VCaP (cell line): ENCODE measurements at regions not wholly inside any gene's neighbourhood (a gene's known extent, or its start where the extent isn't known, plus 50 kb on each side); places are given as distances from the start of the nearest gene placed in this dataset.

Experiments used
- H3K27ac ChIP-seq: fragments of 450-650 bp; 2 replicates; pipeline ENCODE4 v1.5.1; 2017
- CTCF ChIP-seq: fragments of 450-650 bp; conservative IDR thresholded peaks from 2 replicates; pipeline ENCODE4 v1.5.1; 2017; ENCODE audit warnings: mild to moderate bottlenecking, moderate library complexity

GRCh38 chr3:109210501-109210900, 74.0 kb downstream of the C3orf85 start:
- no peak overlapping the region for H3K27ac ChIP-seq
- no peak for TF ChIP-seq CTCF

- H3K27ac ChIP-seq, result no peak overlapping the region
- TF ChIP-seq CTCF, result no peak
Measured at GRCh38 chr3:109211941-109212340, 75.4 kb downstream of the C3orf85 start.

GRCh38 chr3:109213321-109213720, 76.8 kb downstream of the C3orf85 start:
- no peak for TF ChIP-seq CTCF
- no peak overlapping the region for H3K27ac ChIP-seq

- peak; percentile 66 for TF ChIP-seq CTCF
- no peak overlapping the region for H3K27ac ChIP-seq
Measured at GRCh38 chr3:109224333-109224732, 87.8 kb downstream of the C3orf85 start.

GRCh38 chr3:109225516-109225915, 89.0 kb downstream of the C3orf85 start:
- H3K27ac ChIP-seq, result no peak overlapping the region
- TF ChIP-seq CTCF, result no peak

- TF ChIP-seq CTCF, result no peak
Measured at GRCh38 chr3:109228391-109229080, 87.8 kb downstream of the DPPA2 start.

GRCh38 chr3:109229174-109229847, 87.0 kb downstream of the DPPA2 start:
- no peak for TF ChIP-seq CTCF
- no peak overlapping the region for H3K27ac ChIP-seq

More at GRCh38 chr3:109228391-109229080, 87.8 kb downstream of the DPPA2 start:
- H3K27ac ChIP-seq, result no peak overlapping the region
